Mesenchymal stem cell (in vitro differentiated cells and primary cell): ENCODE measurements at regions not wholly inside any gene's neighbourhood (a gene's known extent, or its start where the extent isn't known, plus 50 kb on each side); places are given as distances from the start of the nearest gene placed in this dataset.
"Not testable (repeated sequence)": the region's sequence is repeated elsewhere in the genome, so short reads cannot be mapped to it uniquely, and the experiment has no call there.

Experiments used
- DNase-seq: peaks from one replicate; pipeline ENCODE4 v3.0.0-alpha.2; 2013
- H2AFZ ChIP-seq: one replicate; pipeline ENCODE4 v1.6.1; 2013; ENCODE audit warnings: low read depth, mild to moderate bottlenecking, control low read depth, inconsistent platforms, low read length, moderate library complexity
- H2AK5ac ChIP-seq: 2 replicates; pipeline ENCODE4 v1.6.1; 2013; ENCODE audit warnings: low read length, moderate library complexity, mild to moderate bottlenecking, inconsistent platforms; ENCODE audit not compliant: severe bottlenecking
- H2BK120ac ChIP-seq: one replicate; pipeline ENCODE4 v1.6.1; 2013; ENCODE audit warnings: low read depth, mild to moderate bottlenecking, inconsistent platforms, low read length, moderate library complexity
- H2BK12ac ChIP-seq, 2 experiments: one replicate each; pipeline ENCODE4 v1.6.1; 2013; ENCODE audit warnings: inconsistent platforms in 2 of 2, low read length in 2 of 2, mild to moderate bottlenecking in 2 of 2, moderate library complexity in 2 of 2, control low read depth in 1 of 2
- H2BK15ac ChIP-seq: one replicate; pipeline ENCODE4 v1.6.1; 2013; ENCODE audit warnings: mild to moderate bottlenecking, low read depth, inconsistent platforms; ENCODE audit not compliant: poor library complexity, severe bottlenecking
- H2BK5ac ChIP-seq: 2 replicates; pipeline ENCODE4 v1.6.1; 2013; ENCODE audit warnings: low read depth, mild to moderate bottlenecking, low read length, control low read depth, inconsistent platforms; ENCODE audit not compliant: poor library complexity, severe bottlenecking
- H3K14ac ChIP-seq, 2 experiments: one replicate each; pipeline ENCODE4 v1.6.1; 2013; ENCODE audit warnings: inconsistent platforms in 2 of 2, low read length in 2 of 2, control low read depth in 1 of 2, mild to moderate bottlenecking in 1 of 2, moderate library complexity in 1 of 2
- H3K18ac ChIP-seq, 2 experiments: one replicate each; pipeline ENCODE4 v1.6.1; 2013; ENCODE audit warnings: inconsistent platforms in 2 of 2, low read length in 2 of 2, control low read depth in 1 of 2, low read depth in 1 of 2, mild to moderate bottlenecking in 1 of 2
- H3K23ac ChIP-seq, 2 experiments: one replicate each; pipeline ENCODE4 v1.6.1; 2013; ENCODE audit warnings: inconsistent platforms in 2 of 2, low read length in 2 of 2, mild to moderate bottlenecking in 2 of 2, moderate library complexity in 2 of 2, control low read depth in 1 of 2
- H3K27ac ChIP-seq: 2 replicates; pipeline ENCODE4 v1.5.1; 2013; ENCODE audit warnings: mild to moderate bottlenecking, moderate library complexity, low read length, control low read depth, inconsistent platforms; ENCODE audit not compliant: poor library complexity, severe bottlenecking
- H3K27me3 ChIP-seq, 2 experiments: 2 replicates each; pipeline versions ENCODE4 v1.6.1 to v1.7.0; 2013; ENCODE audit warnings: low read length in 2 of 2, mild to moderate bottlenecking in 2 of 2, moderate library complexity in 2 of 2, control low read depth in 1 of 2, inconsistent platforms in 1 of 2; ENCODE audit not compliant: control insufficient read depth in 1 of 2, insufficient read depth in 1 of 2
- H3K36me3 ChIP-seq, 2 experiments: 2 replicates each; pipeline versions ENCODE4 v1.6.1 to v1.7.0; 2013; ENCODE audit warnings: low read length in 2 of 2, control low read depth in 1 of 2, inconsistent platforms in 1 of 2, low read depth in 1 of 2, mild to moderate bottlenecking in 1 of 2; ENCODE audit not compliant: insufficient read depth in 2 of 2, control insufficient read depth in 1 of 2
- H3K4ac ChIP-seq, 2 experiments: one replicate each; pipeline ENCODE4 v1.6.1; 2013; ENCODE audit warnings: inconsistent platforms in 2 of 2, low read length in 2 of 2, mild to moderate bottlenecking in 2 of 2, moderate library complexity in 2 of 2, control low read depth in 1 of 2, low read depth in 1 of 2
- H3K4me1 ChIP-seq: 2 replicates; pipeline ENCODE4 v1.6.1; 2013; ENCODE audit warnings: low read depth, low read length, control low read depth; ENCODE audit not compliant: control insufficient read depth, insufficient read depth
- H3K4me2 ChIP-seq: 2 replicates; pipeline ENCODE4 v1.6.1; 2013; ENCODE audit warnings: low read length, mild to moderate bottlenecking, inconsistent platforms; ENCODE audit not compliant: poor library complexity, severe bottlenecking
- H3K4me3 ChIP-seq, 2 experiments: 2 replicates each; pipeline versions ENCODE4 v1.5.1 to v1.7.0; 2013; ENCODE audit warnings: low read length in 2 of 2, mild to moderate bottlenecking in 2 of 2, control low read depth in 1 of 2, low read depth in 1 of 2; ENCODE audit not compliant: insufficient read depth in 1 of 2
- H3K79me1 ChIP-seq: replicated peaks from 2 replicates; pipeline ENCODE4 v1.6.1; 2013; ENCODE audit warnings: mild to moderate bottlenecking, control low read depth, low read length, inconsistent platforms; ENCODE audit not compliant: poor library complexity, severe bottlenecking
- H3K9ac ChIP-seq: 2 replicates; pipeline ENCODE4 v1.7.0; 2013; ENCODE audit warnings: mild to moderate bottlenecking, low read length, moderate library complexity
- H3K9me3 ChIP-seq: 2 replicates; pipeline ENCODE4 v1.7.0; 2013; ENCODE audit warnings: mild to moderate bottlenecking, low read length; ENCODE audit not compliant: control insufficient read depth
- H4K8ac ChIP-seq: one replicate; pipeline ENCODE4 v1.6.1; 2013; ENCODE audit warnings: inconsistent platforms, mild to moderate bottlenecking, low read length, moderate library complexity
- H4K91ac ChIP-seq: one replicate; pipeline ENCODE4 v1.6.1; 2013; ENCODE audit warnings: mild to moderate bottlenecking, low read length, inconsistent platforms
- WGBS: methylation state at CpG from one replicate; pipeline ENCODE4 v1.1.7; 2013; ENCODE audit warnings: mixed read lengths; 5-methylcytosine and 5-hydroxymethylcytosine counted together

DNA sequence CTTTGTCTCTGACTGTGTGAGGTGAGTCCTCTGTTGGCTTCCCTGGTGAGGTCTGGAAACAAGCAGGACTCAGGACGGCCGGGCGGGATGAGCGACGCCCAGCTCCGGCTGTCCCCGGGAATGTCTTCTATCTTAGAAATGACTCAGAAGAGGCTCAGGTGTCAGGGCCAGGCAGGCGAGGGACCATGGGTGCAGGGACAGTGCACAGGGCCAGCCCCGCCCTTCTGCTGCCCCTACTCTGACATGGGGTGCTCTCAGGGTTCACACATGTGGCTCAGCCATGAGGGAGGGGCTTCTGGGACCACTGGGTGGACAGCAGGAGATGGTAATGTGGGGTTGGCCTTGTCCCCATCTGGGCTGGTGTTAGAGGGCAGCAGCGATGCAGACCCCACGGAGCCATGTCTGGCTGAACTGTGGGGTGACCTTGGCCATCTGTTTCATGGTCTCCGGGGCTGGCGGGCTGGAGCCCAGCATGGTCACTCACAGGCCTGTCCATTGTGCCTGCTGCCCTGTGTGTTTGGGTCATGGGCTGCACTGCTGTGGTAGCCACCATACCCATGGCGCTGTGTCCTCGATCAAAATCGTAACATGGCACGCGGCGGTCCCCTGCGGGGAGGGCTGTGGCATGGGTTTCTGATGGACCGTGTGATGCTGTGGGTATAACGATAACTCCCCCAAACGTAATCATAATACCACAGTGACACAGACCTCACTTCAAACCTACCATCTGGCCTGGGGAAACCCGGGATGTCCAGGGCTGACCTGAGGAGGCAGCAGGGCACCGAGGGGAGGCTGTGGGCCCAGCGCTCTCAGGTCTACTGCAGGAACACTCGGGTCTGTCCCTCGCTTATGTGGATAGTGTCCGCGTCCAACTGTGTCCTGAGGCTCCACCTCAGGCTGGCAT, 368.8 kb downstream of the TMEM121 start:
- Histone ChIP-seq H3K18ac (no peak overlapping the region), H2AFZ (no peak overlapping the region), H4K91ac (no peak overlapping the region), H2BK12ac (no peak overlapping the region), H3K27ac (no peak overlapping the region), H3K4me1 (no peaks in the 10 kb centered on the region), H2AK5ac (no peak overlapping the region), H2BK5ac (no peak overlapping the region), H3K27me3 (no peaks in the 10 kb centered on the region), H3K9ac (no peak overlapping the region), H3K14ac (no peak overlapping the region), H3K9me3 (no peaks in the 10 kb centered on the region), H3K4ac (no peak overlapping the region), H3K23ac (no peak overlapping the region), H2BK15ac (no peak overlapping the region), H3K36me3 (no peaks in the 10 kb centered on the region), H3K4me2 (no peak overlapping the region), H2BK120ac (no peak overlapping the region), H3K4me3 (no peak overlapping the region), H3K79me1 (no peaks in the 10 kb centered on the region), H4K8ac (no peak overlapping the region)
- whole genome bisulfite sequencing = 83% methylated on average over 25 of the region's 30 CpGs
- DNase-seq = no peak

DNA sequence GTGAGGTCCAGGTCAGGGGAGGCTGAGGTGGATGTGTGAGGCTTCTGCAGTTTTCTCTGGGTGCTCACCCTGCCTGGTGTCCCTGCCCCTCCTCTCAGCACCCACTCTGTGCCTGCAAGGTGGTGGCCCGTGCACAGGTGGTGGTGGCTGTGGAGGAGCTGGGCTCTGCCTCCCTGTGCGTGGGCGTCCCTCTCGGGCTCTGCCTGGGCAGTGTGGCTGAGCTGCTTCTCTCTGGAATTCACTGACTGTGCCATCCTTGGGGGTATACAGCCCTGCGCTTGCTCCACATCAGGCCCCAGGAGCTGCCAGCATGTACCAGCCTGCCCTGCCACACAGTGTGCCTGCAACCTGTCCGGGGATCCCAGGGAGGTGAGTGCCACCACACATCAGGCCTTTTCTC, 369.8 kb downstream of the TMEM121 start:
- H3K4me3 ChIP-seq, H4K91ac ChIP-seq, H3K4me1 ChIP-seq, H3K14ac ChIP-seq, H3K4ac ChIP-seq, H2AFZ ChIP-seq, H3K4me2 ChIP-seq, H3K27me3 ChIP-seq, H3K9ac ChIP-seq, H3K79me1 ChIP-seq, H2BK5ac ChIP-seq, H2AK5ac ChIP-seq, H3K18ac ChIP-seq, H2BK12ac ChIP-seq, H3K23ac ChIP-seq, DNase-seq, H3K36me3 ChIP-seq, H2BK15ac ChIP-seq, H4K8ac ChIP-seq, H3K27ac ChIP-seq, H2BK120ac ChIP-seq, H3K9me3 ChIP-seq: not testable (repeated sequence)
- WGBS = 75% methylated on average over 6 of the region's 6 CpGs

DNA sequence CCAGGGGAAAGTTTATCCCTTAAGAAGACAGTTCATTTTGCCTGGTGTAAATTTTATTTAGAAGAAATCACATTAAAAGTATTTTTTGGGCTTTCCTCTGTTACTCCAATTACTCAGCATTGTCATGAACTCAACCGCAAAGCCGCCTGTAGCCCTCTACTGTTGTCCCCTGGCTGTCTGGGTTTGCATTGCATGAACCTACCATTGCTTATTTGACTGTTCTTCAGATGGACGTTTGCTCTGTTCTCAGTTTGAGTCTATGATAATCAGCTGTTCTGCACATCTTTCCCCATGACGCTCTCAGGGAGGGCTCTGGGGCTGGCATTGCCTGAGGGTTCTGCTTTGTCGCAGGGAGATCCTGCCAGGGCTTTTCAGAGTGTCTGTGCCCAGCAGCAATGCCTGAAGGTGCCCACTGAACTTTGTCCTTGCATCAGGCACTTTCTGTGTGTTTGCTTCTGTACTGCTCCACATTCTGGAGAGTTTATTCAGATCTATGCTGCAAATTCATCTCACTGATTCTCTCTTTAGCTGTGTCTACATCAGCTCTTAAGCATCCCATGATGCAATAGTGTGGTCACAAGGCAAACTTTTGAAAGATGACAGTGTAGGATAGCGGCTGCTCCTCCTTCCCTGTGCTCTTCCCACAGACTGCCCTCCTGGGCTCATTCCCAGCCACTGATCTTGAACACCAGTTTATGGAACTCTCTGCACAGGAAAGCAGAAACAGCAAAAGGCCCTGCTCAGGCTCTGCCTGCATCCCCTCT, 370.8 kb downstream of the TMEM121 start:
- H3K4me3 ChIP-seq, H3K9me3 ChIP-seq, H3K14ac ChIP-seq, H3K4me1 ChIP-seq, H3K79me1 ChIP-seq, H2AK5ac ChIP-seq, H3K27ac ChIP-seq, H2BK12ac ChIP-seq, DNase-seq, H2AFZ ChIP-seq, H3K36me3 ChIP-seq, H2BK120ac ChIP-seq, H3K27me3 ChIP-seq, H2BK5ac ChIP-seq, H2BK15ac ChIP-seq, H3K18ac ChIP-seq, H3K23ac ChIP-seq, H3K4ac ChIP-seq, H4K8ac ChIP-seq, H3K4me2 ChIP-seq, H3K9ac ChIP-seq, H4K91ac ChIP-seq: not testable (repeated sequence)
- WGBS = 46% methylated on average over 6 of the region's 6 CpGs

DNA sequence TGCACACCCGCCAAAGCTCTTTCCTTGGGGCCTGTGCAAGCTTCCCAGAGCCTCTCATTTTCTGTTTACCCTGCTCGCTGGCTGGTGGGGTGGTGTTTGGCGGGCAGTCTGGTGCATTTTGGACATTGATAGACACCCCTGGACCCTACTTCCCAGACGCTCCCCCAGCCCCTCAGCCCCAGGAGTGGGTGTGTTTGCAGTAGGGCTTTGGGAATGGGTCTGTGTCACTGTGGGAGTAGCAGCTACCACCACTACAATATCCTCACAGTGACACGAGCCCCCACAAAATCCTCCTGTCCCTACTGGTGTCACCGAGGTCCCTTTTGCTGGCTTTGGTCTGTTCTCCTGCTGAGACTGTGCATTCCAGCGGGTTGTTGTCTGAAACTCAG, 371.3 kb downstream of the TMEM121 start:
- Histone ChIP-seq H3K27me3 (no peaks in the 10 kb centered on the region), H3K23ac (no peak overlapping the region), H3K18ac (no peak overlapping the region), H2BK120ac (no peak overlapping the region), H4K8ac (no peak overlapping the region), H2BK5ac (no peak overlapping the region), H4K91ac (no peak overlapping the region), H3K9me3 (no peaks in the 10 kb centered on the region), H3K4ac (no peak overlapping the region), H3K9ac (no peak overlapping the region), H3K79me1 (no peaks in the 10 kb centered on the region), H2AK5ac (no peak overlapping the region), H2BK12ac (no peak overlapping the region), H3K4me1 (no peaks in the 10 kb centered on the region), H3K4me2 (no peak overlapping the region), H3K27ac (no peak overlapping the region), H3K14ac (no peak overlapping the region), H2BK15ac (no peak overlapping the region), H3K36me3 (no peaks in the 10 kb centered on the region), H2AFZ (no peak overlapping the region), H3K4me3 (no peak overlapping the region)
- 82% methylated on average over 3 of the region's 7 CpGs for WGBS
- no peak for DNase-seq
